Mesendoderm (in vitro differentiated cells): ENCODE measurements at regions not wholly inside any gene's neighbourhood (a gene's known extent, or its start where the extent isn't known, plus 50 kb on each side); places are given as distances from the start of the nearest gene placed in this dataset.

ENCODE experiments used
- DNase-seq: peaks from one replicate; pipeline ENCODE4 v3.0.0; 2013
- H2AK5ac ChIP-seq: 2 replicates; pipeline ENCODE4 v1.6.1; 2013; ENCODE audit warnings: low read length, inconsistent platforms
- H2BK120ac ChIP-seq: 2 replicates; pipeline ENCODE4 v1.6.1; 2013; ENCODE audit warnings: low read depth, mild to moderate bottlenecking, low read length, moderate library complexity, mixed read lengths
- H2BK15ac ChIP-seq: replicated peaks from 2 replicates; pipeline ENCODE4 v1.6.1; 2013; ENCODE audit warnings: low read depth, mild to moderate bottlenecking, moderate library complexity
- H2BK5ac ChIP-seq: 2 replicates; pipeline ENCODE4 v1.6.1; 2013; ENCODE audit warnings: low read length, inconsistent platforms
- H3K18ac ChIP-seq: 2 replicates; pipeline ENCODE4 v1.6.1; 2013; ENCODE audit warnings: mild to moderate bottlenecking, low read length, mixed read lengths
- H3K23ac ChIP-seq: one replicate; pipeline ENCODE4 v1.6.1; 2013; ENCODE audit warnings: low read length
- H3K27ac ChIP-seq: 2 replicates; pipeline ENCODE4 v1.5.1; 2013; ENCODE audit warnings: low read depth, mild to moderate bottlenecking, inconsistent platforms, low read length, moderate library complexity
- H3K27me3 ChIP-seq: 2 replicates; pipeline ENCODE4 v1.6.1; 2013; ENCODE audit warnings: low read length, control low read depth, mild to moderate bottlenecking, inconsistent platforms; ENCODE audit not compliant: insufficient read depth, poor library complexity
- H3K36me3 ChIP-seq: 2 replicates; pipeline ENCODE4 v1.6.1; 2013; ENCODE audit warnings: low read length, inconsistent platforms; ENCODE audit not compliant: control insufficient read depth, insufficient read depth
- H3K4ac ChIP-seq: one replicate; pipeline ENCODE4 v1.6.1; 2013; ENCODE audit warnings: low read depth, mild to moderate bottlenecking, low read length, moderate library complexity
- H3K4me1 ChIP-seq: 2 replicates; pipeline ENCODE4 v1.6.1; 2013; ENCODE audit warnings: low read depth, low read length, inconsistent platforms; ENCODE audit not compliant: control insufficient read depth
- H3K4me2 ChIP-seq: 2 replicates; pipeline ENCODE4 v1.6.1; 2013; ENCODE audit warnings: low read length
- H3K4me3 ChIP-seq: 2 replicates; pipeline ENCODE4 v1.5.1; 2013; ENCODE audit warnings: mild to moderate bottlenecking, low read length
- H3K56ac ChIP-seq: one replicate; pipeline ENCODE4 v1.6.1; 2013; ENCODE audit warnings: low read length
- H3K79me1 ChIP-seq: 2 replicates; pipeline ENCODE4 v1.6.1; 2013; ENCODE audit warnings: low read length, inconsistent platforms
- H3K79me2 ChIP-seq: 2 replicates; pipeline ENCODE4 v1.6.1; 2013; ENCODE audit warnings: mild to moderate bottlenecking, low read length; ENCODE audit not compliant: control insufficient read depth, insufficient read depth
- H3K9ac ChIP-seq: 2 replicates; pipeline ENCODE4 v1.6.1; 2013; ENCODE audit warnings: low read length, inconsistent platforms
- H4K5ac ChIP-seq: one replicate; pipeline ENCODE4 v1.6.1; 2013; ENCODE audit warnings: low read length
- H4K8ac ChIP-seq: one replicate; pipeline ENCODE4 v1.6.1; 2013; ENCODE audit warnings: low read depth, mild to moderate bottlenecking, control low read depth, low read length, moderate library complexity
- WGBS: extraction: QIAGEN DNeasy Blood & Tissue Kit; methylation state at CpG from one replicate; pipeline ENCODE4 v1.1.7; 2013; ENCODE audit warnings: low lambda C conversion rate, missing lambda C conversion rate; ENCODE audit not compliant: insufficient coverage; ENCODE audit errors: extremely low coverage; 5-methylcytosine and 5-hydroxymethylcytosine counted together

DNA sequence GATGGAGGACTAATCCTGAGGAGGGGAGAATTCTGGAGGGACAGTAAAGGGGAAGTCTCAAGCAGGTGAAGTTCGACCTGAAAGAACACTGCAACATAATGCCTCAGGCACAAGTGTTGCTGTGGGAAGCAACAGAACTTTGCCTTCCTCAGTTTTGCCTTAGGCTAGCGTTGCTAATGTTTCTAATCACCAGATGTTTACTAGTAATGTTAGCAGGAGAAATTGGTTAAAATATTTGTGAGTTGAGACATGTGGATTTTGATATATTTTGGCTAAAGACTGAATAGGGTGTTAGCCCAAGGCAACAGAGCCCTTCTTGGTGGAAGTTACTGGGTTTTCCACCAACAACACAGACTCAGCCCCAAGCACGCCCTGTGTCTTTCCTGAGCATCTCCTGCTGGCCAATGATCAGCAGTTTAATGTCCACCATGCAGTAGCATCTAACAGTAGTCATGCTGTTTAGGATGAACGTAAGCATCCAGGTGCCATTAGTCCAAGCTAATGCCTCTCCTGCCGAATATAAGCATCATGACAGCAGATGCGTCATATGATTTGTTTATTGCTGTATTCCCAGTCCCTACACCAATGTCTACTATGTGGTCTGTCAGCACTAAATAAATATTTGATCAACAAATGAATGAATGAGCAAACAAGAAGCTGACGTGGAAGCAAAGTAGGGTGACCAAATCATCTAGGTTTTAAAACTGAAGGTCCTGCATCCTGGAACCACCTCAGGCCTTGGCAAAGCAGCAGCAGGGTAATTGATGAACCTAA is 511.9 kb upstream of the HTR2A start:
- H2BK15ac ChIP-seq, result no peak overlapping the region
- H4K5ac ChIP-seq, result no peak overlapping the region
- no peaks in the 10 kb centered on the region for H3K79me1 ChIP-seq
- H3K4ac ChIP-seq, result peak overlapping the region; percentile 12
- no peak overlapping the region for H2BK5ac ChIP-seq
- no peaks in the 10 kb centered on the region for H3K79me2 ChIP-seq
- H3K36me3 ChIP-seq, result no peaks in the 10 kb centered on the region
- no peak overlapping the region for H3K56ac ChIP-seq
- WGBS, result no CpG with 5 or more reads among the region's 7 CpGs
- no peak overlapping the region for H2AK5ac ChIP-seq
- DNase-seq, result no peak
- no peak overlapping the region for H2BK120ac ChIP-seq
- no peak overlapping the region for H4K8ac ChIP-seq
- no peaks in the 10 kb centered on the region for H3K27me3 ChIP-seq
- peaks cover 2% of the 10 kb centered on the region for H3K4me1 ChIP-seq
- H3K27ac ChIP-seq, result no peak overlapping the region
- no peak overlapping the region for H3K9ac ChIP-seq
- no peak overlapping the region for H3K23ac ChIP-seq
- no peak overlapping the region for H3K4me3 ChIP-seq
- no peak overlapping the region for H3K4me2 ChIP-seq
- H3K18ac ChIP-seq, result no peak overlapping the region

DNA sequence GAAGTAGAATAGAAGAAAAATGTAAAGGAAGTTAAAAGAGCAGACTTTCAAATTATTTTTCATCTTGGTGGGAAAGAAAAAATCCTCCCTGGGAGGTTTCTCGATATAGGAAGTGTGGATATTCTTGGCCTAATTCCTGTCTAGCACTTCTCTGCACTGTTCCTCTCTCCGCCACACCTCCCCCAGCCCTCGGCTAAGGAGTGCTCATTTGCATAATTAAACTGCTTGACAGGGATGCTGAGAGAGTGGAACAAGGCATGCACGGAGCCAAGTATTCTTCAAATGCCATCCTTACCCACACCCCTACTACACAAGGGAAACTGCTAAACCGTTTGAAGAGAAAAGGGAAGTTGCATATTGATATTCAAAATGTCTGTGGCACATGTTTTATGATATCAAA is 511.0 kb upstream of the HTR2A start:
- no peak overlapping the region for H2BK120ac ChIP-seq
- H3K23ac ChIP-seq, result no peak overlapping the region
- H3K4me3 ChIP-seq, result no peak overlapping the region
- no peak overlapping the region for H3K56ac ChIP-seq
- H3K36me3 ChIP-seq, result no peaks in the 10 kb centered on the region
- no peak overlapping the region for H2BK5ac ChIP-seq
- no CpG with 5 or more reads among the region's 5 CpGs for WGBS
- no peaks in the 10 kb centered on the region for H3K79me2 ChIP-seq
- no peak overlapping the region for H3K4me2 ChIP-seq
- H3K79me1 ChIP-seq, result no peaks in the 10 kb centered on the region
- H3K27me3 ChIP-seq, result no peaks in the 10 kb centered on the region
- H3K18ac ChIP-seq, result no peak overlapping the region
- no peak overlapping the region for H4K8ac ChIP-seq
- no peak overlapping the region for H4K5ac ChIP-seq
- H3K27ac ChIP-seq, result no peak overlapping the region
- H3K9ac ChIP-seq, result no peak overlapping the region
- no peak overlapping the region for H3K4ac ChIP-seq
- DNase-seq, result peak; percentile 23
- H3K4me1 ChIP-seq, result peaks cover 2% of the 10 kb centered on the region
- H2BK15ac ChIP-seq, result no peak overlapping the region
- no peak overlapping the region for H2AK5ac ChIP-seq

GRCh38 chr13:47399599-47399998 is 502.7 kb upstream of the HTR2A start:
- H3K23ac ChIP-seq, result no peak overlapping the region
- no peak overlapping the region for H2BK15ac ChIP-seq
- no peak overlapping the region for H3K27ac ChIP-seq
- no peaks in the 10 kb centered on the region for H3K4me1 ChIP-seq
- H3K27me3 ChIP-seq, result no peaks in the 10 kb centered on the region
- peak; percentile 51 for DNase-seq
- H4K8ac ChIP-seq, result no peak overlapping the region
- no peaks in the 10 kb centered on the region for H3K36me3 ChIP-seq
- H3K79me2 ChIP-seq, result no peaks in the 10 kb centered on the region
- H3K9ac ChIP-seq, result no peak overlapping the region
- H3K4ac ChIP-seq, result no peak overlapping the region
- no peak overlapping the region for H2AK5ac ChIP-seq
- H4K5ac ChIP-seq, result no peak overlapping the region
- no peak overlapping the region for H2BK120ac ChIP-seq
- no peak overlapping the region for H3K4me3 ChIP-seq
- H3K79me1 ChIP-seq, result no peaks in the 10 kb centered on the region
- no peak overlapping the region for H2BK5ac ChIP-seq
- no peak overlapping the region for H3K4me2 ChIP-seq
- H3K56ac ChIP-seq, result no peak overlapping the region
- WGBS, result no CpG with 5 or more reads among the region's 2 CpGs
- no peak overlapping the region for H3K18ac ChIP-seq

- Histone ChIP-seq H3K56ac (no peak overlapping the region), H3K27me3 (no peaks in the 10 kb centered on the region), H3K36me3 (no peaks in the 10 kb centered on the region), H2BK15ac (no peak overlapping the region), H3K9ac (no peak overlapping the region), H3K23ac (no peak overlapping the region), H2BK120ac (no peak overlapping the region), H4K5ac (no peak overlapping the region), H3K79me1 (no peaks in the 10 kb centered on the region), H3K4ac (no peak overlapping the region), H2BK5ac (no peak overlapping the region), H3K18ac (no peak overlapping the region), H3K4me3 (no peak overlapping the region), H4K8ac (no peak overlapping the region), H2AK5ac (no peak overlapping the region), H3K4me1 (no peaks in the 10 kb centered on the region), H3K4me2 (no peak overlapping the region), H3K79me2 (no peaks in the 10 kb centered on the region), H3K27ac (no peak overlapping the region)
- no CpG with 5 or more reads among the region's 2 CpGs for WGBS
- peak; percentile 73 for DNase-seq
These were observed 500.9 kb upstream of the HTR2A start for GRCh38 chr13:47397739-47398138.

GRCh38 chr13:47396915-47397314 is 500.1 kb upstream of the HTR2A start:
- no peak overlapping the region for H4K5ac ChIP-seq
- H3K9ac ChIP-seq, result no peak overlapping the region
- no peak overlapping the region for H3K4ac ChIP-seq
- H3K56ac ChIP-seq, result no peak overlapping the region
- no peak overlapping the region for H3K23ac ChIP-seq
- H3K27me3 ChIP-seq, result no peaks in the 10 kb centered on the region
- no peak overlapping the region for H3K4me3 ChIP-seq
- no peak overlapping the region for H2AK5ac ChIP-seq
- H3K79me2 ChIP-seq, result no peaks in the 10 kb centered on the region
- H2BK120ac ChIP-seq, result no peak overlapping the region
- DNase-seq, result peak; percentile 14
- no peak overlapping the region for H3K27ac ChIP-seq
- H2BK15ac ChIP-seq, result no peak overlapping the region
- no peaks in the 10 kb centered on the region for H3K36me3 ChIP-seq
- no peak overlapping the region for H2BK5ac ChIP-seq
- H3K79me1 ChIP-seq, result no peaks in the 10 kb centered on the region
- H3K4me1 ChIP-seq, result no peaks in the 10 kb centered on the region
- H4K8ac ChIP-seq, result no peak overlapping the region
- no CpG with 5 or more reads among the region's 5 CpGs for WGBS
- H3K4me2 ChIP-seq, result no peak overlapping the region
- H3K18ac ChIP-seq, result no peak overlapping the region

DNA sequence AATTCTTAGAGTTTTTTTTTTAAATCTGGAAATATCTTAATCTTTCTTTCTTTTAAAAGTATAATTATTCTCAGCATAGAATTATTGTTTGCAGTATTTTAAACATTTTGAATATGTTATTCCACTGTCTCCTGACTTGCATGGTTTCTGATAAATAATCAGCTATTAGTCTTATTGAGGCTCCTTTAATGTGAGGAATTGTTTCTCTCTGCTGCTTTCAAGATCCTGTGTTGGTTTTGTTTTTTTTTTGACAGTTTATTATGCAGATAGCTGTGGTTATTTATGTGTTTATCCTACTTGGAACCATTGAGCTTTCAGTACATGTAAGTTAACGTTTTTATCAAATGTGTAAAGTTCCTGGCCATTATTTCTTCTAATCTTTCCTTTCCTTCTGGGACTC is 477.9 kb upstream of the HTR2A start:
- no peak overlapping the region for H2BK120ac ChIP-seq
- WGBS, result no CpG with 5 or more reads among the region's 1 CpG

More for the DNA sequence above, 477.9 kb upstream of the HTR2A start:
- H2BK5ac ChIP-seq, result no peak overlapping the region
- no peak overlapping the region for H3K4me2 ChIP-seq
- H3K27ac ChIP-seq, result no peak overlapping the region
- H3K4ac ChIP-seq, result no peak overlapping the region
- no peak for DNase-seq
- no peak overlapping the region for H2BK15ac ChIP-seq
- no peak overlapping the region for H3K56ac ChIP-seq
- no peaks in the 10 kb centered on the region for H3K79me2 ChIP-seq
- no peak overlapping the region for H4K8ac ChIP-seq
- H3K9ac ChIP-seq, result no peak overlapping the region
- H2AK5ac ChIP-seq, result no peak overlapping the region
- H3K18ac ChIP-seq, result no peak overlapping the region
- H3K27me3 ChIP-seq, result no peaks in the 10 kb centered on the region
- H4K5ac ChIP-seq, result no peak overlapping the region
- no peak overlapping the region for H3K4me3 ChIP-seq
- no peaks in the 10 kb centered on the region for H3K36me3 ChIP-seq
- no peaks in the 10 kb centered on the region for H3K79me1 ChIP-seq
- H3K23ac ChIP-seq, result no peak overlapping the region
- H3K4me1 ChIP-seq, result no peaks in the 10 kb centered on the region
